ENCODE measurements at regions not wholly inside any gene's neighbourhood (a gene's known extent, or its start where the extent isn't known, plus 50 kb on each side); places are given as distances from the start of the nearest gene placed in this dataset.

DNA sequence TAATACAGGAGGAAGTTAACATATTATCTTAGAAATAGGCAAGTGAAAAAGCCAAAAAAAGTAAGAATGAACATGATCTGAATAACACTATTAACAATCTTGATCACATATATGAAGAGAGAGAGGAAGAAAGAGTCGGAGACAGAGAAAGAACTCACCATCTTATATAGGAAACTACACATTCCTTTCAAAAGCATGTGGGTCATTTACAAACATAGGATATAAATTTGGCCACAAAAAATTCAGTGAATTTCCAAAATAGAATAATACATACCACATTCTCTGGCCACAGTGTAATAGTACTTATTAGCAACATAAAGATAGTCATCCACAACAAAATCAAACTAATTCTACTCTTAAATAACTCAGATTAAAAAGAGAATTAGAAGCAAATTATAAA lies 50.9 kb upstream of the ME3 start:
- TF ChIP-seq POLR2A (IDR thresholded peaks at IDR 0.05) = no peak
- TF ChIP-seq, protein P1, sequence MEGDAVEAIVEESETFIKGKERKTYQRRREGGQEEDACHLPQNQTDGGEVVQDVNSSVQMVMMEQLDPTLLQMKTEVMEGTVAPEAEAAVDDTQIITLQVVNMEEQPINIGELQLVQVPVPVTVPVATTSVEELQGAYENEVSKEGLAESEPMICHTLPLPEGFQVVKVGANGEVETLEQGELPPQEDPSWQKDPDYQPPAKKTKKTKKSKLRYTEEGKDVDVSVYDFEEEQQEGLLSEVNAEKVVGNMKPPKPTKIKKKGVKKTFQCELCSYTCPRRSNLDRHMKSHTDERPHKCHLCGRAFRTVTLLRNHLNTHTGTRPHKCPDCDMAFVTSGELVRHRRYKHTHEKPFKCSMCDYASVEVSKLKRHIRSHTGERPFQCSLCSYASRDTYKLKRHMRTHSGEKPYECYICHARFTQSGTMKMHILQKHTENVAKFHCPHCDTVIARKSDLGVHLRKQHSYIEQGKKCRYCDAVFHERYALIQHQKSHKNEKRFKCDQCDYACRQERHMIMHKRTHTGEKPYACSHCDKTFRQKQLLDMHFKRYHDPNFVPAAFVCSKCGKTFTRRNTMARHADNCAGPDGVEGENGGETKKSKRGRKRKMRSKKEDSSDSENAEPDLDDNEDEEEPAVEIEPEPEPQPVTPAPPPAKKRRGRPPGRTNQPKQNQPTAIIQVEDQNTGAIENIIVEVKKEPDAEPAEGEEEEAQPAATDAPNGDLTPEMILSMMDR (IDR thresholded peaks at IDR 0.05) = no peak
